IMR-90 (cell line): ENCODE measurements at regions not wholly inside any gene's neighbourhood (a gene's known extent, or its start where the extent isn't known, plus 50 kb on each side); places are given as distances from the start of the nearest gene placed in this dataset.

Source experiments
- ATAC-seq: fragments of 200-7000 bp; cut with Tn5 transposase; 2 replicates; pipeline ENCODE4 v1.9.1; 2020; ENCODE audit warnings: low read depth, mild to moderate bottlenecking, moderate library complexity
- BruUV-seq: library from RNA; stranded (reverse); fragments of 400-500 nt; replicated peaks from 2 replicates; lab custom pipeline; 2021; lab: Mats Ljungman, UMichigan
- CTCF ChIA-PET: fragments of 300-600 bp; formaldehyde crosslinking; extraction: SDS; loops from one replicate; lab custom pipeline; 2021; ENCODE audit warnings: antibody characterized with exemption; lab: Yijun Ruan, JAX
- POLR2A ChIA-PET: fragments of 300-600 bp; sonication (Branson Sonifier 250); formaldehyde crosslinking; loops from one replicate; lab custom pipeline; 2022; ENCODE audit warnings: antibody characterized with exemption; ENCODE audit not compliant: unreplicated experiment; lab: Charles Lee
- DNase-seq: peaks from one replicate; pipeline ENCODE4 v3.0.0; 2013
- H2AFZ ChIP-seq: replicated peaks from 2 replicates; pipeline ENCODE3; 2013; ENCODE audit warnings: low read length, mild to moderate bottlenecking; ENCODE audit not compliant: poor library complexity
- H2AK5ac ChIP-seq: 2 replicates; pipeline ENCODE4 v1.6.1; 2013; ENCODE audit warnings: low read depth, low read length, inconsistent platforms
- H2AK9ac ChIP-seq: replicated peaks from 2 replicates; pipeline ENCODE3; 2013; ENCODE audit warnings: mild to moderate bottlenecking, low read depth, low read length, moderate library complexity; ENCODE audit not compliant: poor library complexity
- H2BK120ac ChIP-seq: 2 replicates; pipeline ENCODE4 v1.6.1; 2013; ENCODE audit warnings: low read depth, low read length, inconsistent platforms
- H2BK15ac ChIP-seq: 3 replicates; pipeline ENCODE4 v1.6.1; 2013; ENCODE audit warnings: low read depth, low read length, inconsistent platforms
- H2BK20ac ChIP-seq: 2 replicates; pipeline ENCODE4 v1.6.1; 2013; ENCODE audit warnings: low read depth, mild to moderate bottlenecking, inconsistent platforms, low read length, moderate library complexity
- H2BK5ac ChIP-seq: 2 replicates; pipeline ENCODE4 v1.6.1; 2013; ENCODE audit warnings: mild to moderate bottlenecking, low read depth, low read length, inconsistent platforms; ENCODE audit not compliant: poor library complexity, severe bottlenecking
- H3K14ac ChIP-seq: replicated peaks from 2 replicates; pipeline ENCODE4 v1.6.1; 2013; ENCODE audit warnings: low read depth, low read length, inconsistent platforms
- H3K18ac ChIP-seq: 2 replicates; pipeline ENCODE4 v1.6.1; 2013; ENCODE audit warnings: low read depth, low read length, control low read depth
- H3K23ac ChIP-seq: 2 replicates; pipeline ENCODE4 v1.6.1; 2013; ENCODE audit warnings: low read depth, low read length, inconsistent platforms
- H3K27ac ChIP-seq: 2 replicates; pipeline ENCODE4 v1.5.1; 2013; ENCODE audit warnings: mild to moderate bottlenecking, control low read depth, low read length; ENCODE audit not compliant: insufficient read depth
- H3K27me3 ChIP-seq: 2 replicates; pipeline ENCODE4 v1.6.1; 2013; ENCODE audit warnings: low read length; ENCODE audit not compliant: control insufficient read depth, insufficient read depth
- H3K36me3 ChIP-seq: 2 replicates; pipeline ENCODE4 v1.6.1; 2013; ENCODE audit warnings: low read length, mixed read lengths; ENCODE audit not compliant: control insufficient read depth, insufficient read depth
- H3K4ac ChIP-seq: 2 replicates; pipeline ENCODE4 v1.6.1; 2013; ENCODE audit warnings: low read depth, low read length, inconsistent platforms
- H3K4me1 ChIP-seq: 2 replicates; pipeline ENCODE4 v1.6.1; 2013; ENCODE audit warnings: low read length, mixed read lengths; ENCODE audit not compliant: control insufficient read depth, insufficient read depth
- H3K4me2 ChIP-seq: 2 replicates; pipeline ENCODE4 v1.6.1; 2013; ENCODE audit warnings: low read depth, mild to moderate bottlenecking, control low read depth, low read length, moderate library complexity
- H3K4me3 ChIP-seq: 2 replicates; pipeline ENCODE4 v1.5.1; 2013; ENCODE audit warnings: low read depth, mild to moderate bottlenecking, control low read depth, low read length, moderate library complexity; ENCODE audit not compliant: insufficient read depth
- H3K56ac ChIP-seq: 2 replicates; pipeline ENCODE4 v1.6.1; 2013; ENCODE audit warnings: low read length, inconsistent platforms; ENCODE audit not compliant: insufficient read depth; ENCODE audit errors: extremely low read depth
- H3K79me1 ChIP-seq, 2 experiments: 2 replicates each; pipeline ENCODE4 v1.6.1; 2013; ENCODE audit warnings: low read length in 2 of 2, inconsistent platforms in 1 of 2, low read depth in 1 of 2
- H3K9ac ChIP-seq: 2 replicates; pipeline ENCODE4 v1.6.1; 2013; ENCODE audit warnings: low read depth, low read length, control low read depth
- H3K9me1 ChIP-seq: 2 replicates; pipeline ENCODE4 v1.6.1; 2013; ENCODE audit warnings: low read length, inconsistent platforms; ENCODE audit not compliant: insufficient read depth
- H3K9me3 ChIP-seq: 2 replicates; pipeline ENCODE4 v1.6.1; 2013; ENCODE audit warnings: low read length; ENCODE audit not compliant: control insufficient read depth, insufficient read depth
- H4K20me1 ChIP-seq: 2 replicates; pipeline ENCODE4 v1.6.1; 2013; ENCODE audit warnings: low read length, inconsistent platforms; ENCODE audit not compliant: insufficient read depth
- H4K5ac ChIP-seq: 2 replicates; pipeline ENCODE4 v1.6.1; 2013; ENCODE audit warnings: mild to moderate bottlenecking, low read depth, low read length, control low read depth
- H4K8ac ChIP-seq, 2 experiments: 2 replicates each; pipeline ENCODE4 v1.6.1; 2013; ENCODE audit warnings: low read depth in 2 of 2, low read length in 2 of 2, control low read depth in 1 of 2, inconsistent platforms in 1 of 2
- H4K91ac ChIP-seq: 2 replicates; pipeline ENCODE4 v1.6.1; 2013; ENCODE audit warnings: low read depth, low read length, inconsistent platforms; ENCODE audit not compliant: insufficient read depth
- BHLHE40 ChIP-seq: fragments of 150-350 bp; IDR thresholded peaks from 2 replicates; pipeline ENCODE4 v1.6.1; 2016; ENCODE audit warnings: mild to moderate bottlenecking, low read depth, low read length
- CEBPB ChIP-seq: IDR thresholded peaks from 2 replicates; pipeline ENCODE4 v1.6.1; 2012; ENCODE audit warnings: low read depth, low read length, improper control_type of control experiment
- CHD1 ChIP-seq: IDR thresholded peaks from 2 replicates; pipeline ENCODE4 v1.6.1; 2012; ENCODE audit warnings: low read depth, low read length, improper control_type of control experiment
- FOS ChIP-seq: fragments of 150-350 bp; IDR thresholded peaks from 2 replicates; pipeline ENCODE4 v1.6.1; 2016; ENCODE audit warnings: low read depth, low read length
- MAZ ChIP-seq: IDR thresholded peaks from 2 replicates; pipeline ENCODE4 v1.6.1; 2012; ENCODE audit warnings: low read depth, mild to moderate bottlenecking, low read length, improper control_type of control experiment, moderate library complexity, borderline replicate concordance
- MXI1 ChIP-seq: IDR thresholded peaks from 2 replicates; pipeline ENCODE4 v1.6.1; 2012; ENCODE audit warnings: low read depth, mild to moderate bottlenecking, low read length, moderate library complexity, borderline replicate concordance
- NFE2L2 ChIP-seq: fragments of 150-350 bp; IDR thresholded peaks from 2 replicates; pipeline ENCODE4 v1.6.1; 2016; ENCODE audit warnings: low read depth, mild to moderate bottlenecking, low read length
- POLR2A ChIP-seq: IDR thresholded peaks from 2 replicates; pipeline ENCODE4 v1.6.1; 2012; ENCODE audit warnings: mild to moderate bottlenecking, low read depth, low read length
- RCOR1 ChIP-seq: IDR thresholded peaks from 2 replicates; pipeline ENCODE4 v1.6.1; 2012; ENCODE audit warnings: mild to moderate bottlenecking, low read length, improper control_type of control experiment; ENCODE audit not compliant: insufficient replicate concordance
- RFX5 ChIP-seq: IDR thresholded peaks from 2 replicates; pipeline ENCODE4 v1.8.0; 2012; ENCODE audit warnings: low read depth, mild to moderate bottlenecking, low read length, moderate library complexity
- WGBS, 2 experiments: methylation state at CpG; one replicate each; pipeline versions ENCODE4 v1.1.5 to v1.1.7; 2013; ENCODE audit warnings: missing lambda C conversion rate in 2 of 2; ENCODE audit not compliant: insufficient read length in 1 of 2; ENCODE audit errors: extremely low coverage in 2 of 2; 5-methylcytosine and 5-hydroxymethylcytosine counted together
- dilution Hi-C: fragments of 300-500 bp; cut with HindIII; formaldehyde crosslinking; loops from one replicate; pipeline ENCODE4 v1.14.3; 2018; ENCODE audit warnings: low sequenced_read_pairs; ENCODE audit not compliant: unreplicated experiment
- in situ Hi-C: fragments of 300-500 bp; cut with MboI; formaldehyde crosslinking; loops from 3 replicates; pipeline ENCODE4 v1.14.3; 2019; ENCODE audit warnings: low sequenced_read_pairs, inconsistent platforms, mixed read lengths
- intact Hi-C: fragments of 100-400 bp; cut with micrococcal nuclease; formaldehyde crosslinking; loops from 2 replicates; pipeline ENCODE4 v1.10.0; 2022
- TF ChIP-seq, protein P1 (sequence below): fragments of 150-350 bp; IDR thresholded peaks from 2 replicates; pipeline ENCODE4 v1.6.1; 2017; ENCODE audit warnings: mild to moderate bottlenecking, antibody characterized with exemption, low read length, low read depth
- TF ChIP-seq, protein P2 (sequence below): fragments of 150-350 bp; IDR thresholded peaks from 2 replicates; pipeline ENCODE4 v1.6.1; 2016; ENCODE audit warnings: low read depth, mild to moderate bottlenecking, low read length, moderate library complexity, borderline replicate concordance

- ATAC-seq (no peak), DNase-seq (no peak)
- no peak overlapping the region for H3K9ac ChIP-seq
- H3K4me1 ChIP-seq: no peaks in the 10 kb centered on the region
- H3K27ac ChIP-seq: no peak overlapping the region
- no peak overlapping the region for H2BK5ac ChIP-seq
- no peak overlapping the region for H2BK15ac ChIP-seq
- 8% methylated on average over 2 of the region's 3 CpGs; no CpG with 5 or more reads in 1 of the 2 experiments for WGBS, 2 experiments
- no peaks in the 10 kb centered on the region for H3K79me1 ChIP-seq
- H3K27me3 ChIP-seq: no peaks in the 10 kb centered on the region
- peaks cover 3% of the 10 kb centered on the region for H3K9me3 ChIP-seq
- no peaks in the 10 kb centered on the region for H4K20me1 ChIP-seq
- no peaks in the 10 kb centered on the region for H3K36me3 ChIP-seq
- in situ Hi-C loops: no loop called here
- no peak overlapping the region for H3K23ac ChIP-seq
- CTCF ChIA-PET: no interaction called here
- dilution Hi-C loops: no loop called here
- H2AFZ ChIP-seq: no peak overlapping the region
- H2BK120ac ChIP-seq: no peak overlapping the region
- H2BK20ac ChIP-seq: no peak overlapping the region
- H2AK9ac ChIP-seq: no peak overlapping the region
- no peaks in the 10 kb centered on the region for H3K9me1 ChIP-seq
- no peak overlapping the region for H4K8ac ChIP-seq
- H3K4me2 ChIP-seq: no peak overlapping the region
- POLR2A ChIA-PET: no interaction called here
- TF ChIP-seq NFE2L2 (no peak), CHD1 (no peak), MAZ (no peak), CEBPB (no peak), RFX5 (no peak), RCOR1 (no peak), MXI1 (no peak), BHLHE40 (no peak), POLR2A (no peak), FOS (no peak)
- TF ChIP-seq, protein P1, sequence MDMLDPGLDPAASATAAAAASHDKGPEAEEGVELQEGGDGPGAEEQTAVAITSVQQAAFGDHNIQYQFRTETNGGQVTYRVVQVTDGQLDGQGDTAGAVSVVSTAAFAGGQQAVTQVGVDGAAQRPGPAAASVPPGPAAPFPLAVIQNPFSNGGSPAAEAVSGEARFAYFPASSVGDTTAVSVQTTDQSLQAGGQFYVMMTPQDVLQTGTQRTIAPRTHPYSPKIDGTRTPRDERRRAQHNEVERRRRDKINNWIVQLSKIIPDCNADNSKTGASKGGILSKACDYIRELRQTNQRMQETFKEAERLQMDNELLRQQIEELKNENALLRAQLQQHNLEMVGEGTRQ: no peak
- TF ChIP-seq, protein P2, sequence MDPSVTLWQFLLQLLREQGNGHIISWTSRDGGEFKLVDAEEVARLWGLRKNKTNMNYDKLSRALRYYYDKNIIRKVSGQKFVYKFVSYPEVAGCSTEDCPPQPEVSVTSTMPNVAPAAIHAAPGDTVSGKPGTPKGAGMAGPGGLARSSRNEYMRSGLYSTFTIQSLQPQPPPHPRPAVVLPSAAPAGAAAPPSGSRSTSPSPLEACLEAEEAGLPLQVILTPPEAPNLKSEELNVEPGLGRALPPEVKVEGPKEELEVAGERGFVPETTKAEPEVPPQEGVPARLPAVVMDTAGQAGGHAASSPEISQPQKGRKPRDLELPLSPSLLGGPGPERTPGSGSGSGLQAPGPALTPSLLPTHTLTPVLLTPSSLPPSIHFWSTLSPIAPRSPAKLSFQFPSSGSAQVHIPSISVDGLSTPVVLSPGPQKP: no peak
- H2AK5ac ChIP-seq: no peak overlapping the region
- no peak overlapping the region for H3K18ac ChIP-seq
- H3K4ac ChIP-seq: no peak overlapping the region
- no peak overlapping the region for H4K5ac ChIP-seq
- intact Hi-C loops: no loop called here
- no TSS peak for BruUV-seq
- no peak overlapping the region for H4K91ac ChIP-seq
- no peak overlapping the region for H3K56ac ChIP-seq
- H3K14ac ChIP-seq: no peak overlapping the region
- no peak overlapping the region for H3K4me3 ChIP-seq
Observed at GRCh38 chr18:65477455-65477854, 273.4 kb upstream of the CDH7 start.
